ENCODE measurements at regions not wholly inside any gene's neighbourhood (a gene's known extent, or its start where the extent isn't known, plus 50 kb on each side); places are given as distances from the start of the nearest gene placed in this dataset.

DNA sequence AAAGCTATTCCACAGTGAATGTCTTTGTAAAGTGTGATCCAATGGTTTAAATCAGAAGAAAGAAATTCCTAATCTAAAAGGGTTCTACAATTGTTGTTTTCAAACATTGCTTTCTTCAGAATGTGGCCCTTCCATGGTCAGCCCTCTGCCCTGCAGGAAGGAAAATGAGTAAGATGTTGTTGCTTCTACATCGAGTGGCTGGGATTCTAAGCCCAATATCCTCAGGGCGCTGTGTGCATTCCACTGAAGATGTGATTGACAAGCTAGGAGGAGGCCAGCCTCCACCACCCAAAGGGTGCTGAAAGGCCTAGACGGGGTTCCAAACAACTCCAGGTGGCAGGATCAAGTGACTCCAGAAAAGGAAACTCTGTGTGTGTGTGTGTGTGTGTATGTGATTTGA, 316.9 kb upstream of the TSHZ3 start:
- H3K4me3 ChIP-seq (ENCODE audit: low read depth, low read length) = no peak overlapping the region
- DNase-seq (ENCODE audit: low read depth) = no peak
- TF ChIP-seq, protein P1, sequence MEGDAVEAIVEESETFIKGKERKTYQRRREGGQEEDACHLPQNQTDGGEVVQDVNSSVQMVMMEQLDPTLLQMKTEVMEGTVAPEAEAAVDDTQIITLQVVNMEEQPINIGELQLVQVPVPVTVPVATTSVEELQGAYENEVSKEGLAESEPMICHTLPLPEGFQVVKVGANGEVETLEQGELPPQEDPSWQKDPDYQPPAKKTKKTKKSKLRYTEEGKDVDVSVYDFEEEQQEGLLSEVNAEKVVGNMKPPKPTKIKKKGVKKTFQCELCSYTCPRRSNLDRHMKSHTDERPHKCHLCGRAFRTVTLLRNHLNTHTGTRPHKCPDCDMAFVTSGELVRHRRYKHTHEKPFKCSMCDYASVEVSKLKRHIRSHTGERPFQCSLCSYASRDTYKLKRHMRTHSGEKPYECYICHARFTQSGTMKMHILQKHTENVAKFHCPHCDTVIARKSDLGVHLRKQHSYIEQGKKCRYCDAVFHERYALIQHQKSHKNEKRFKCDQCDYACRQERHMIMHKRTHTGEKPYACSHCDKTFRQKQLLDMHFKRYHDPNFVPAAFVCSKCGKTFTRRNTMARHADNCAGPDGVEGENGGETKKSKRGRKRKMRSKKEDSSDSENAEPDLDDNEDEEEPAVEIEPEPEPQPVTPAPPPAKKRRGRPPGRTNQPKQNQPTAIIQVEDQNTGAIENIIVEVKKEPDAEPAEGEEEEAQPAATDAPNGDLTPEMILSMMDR (IDR thresholded peaks at IDR 0.05; ENCODE audit: low read depth, low read length, missing control alignments) = no peak

DNA sequence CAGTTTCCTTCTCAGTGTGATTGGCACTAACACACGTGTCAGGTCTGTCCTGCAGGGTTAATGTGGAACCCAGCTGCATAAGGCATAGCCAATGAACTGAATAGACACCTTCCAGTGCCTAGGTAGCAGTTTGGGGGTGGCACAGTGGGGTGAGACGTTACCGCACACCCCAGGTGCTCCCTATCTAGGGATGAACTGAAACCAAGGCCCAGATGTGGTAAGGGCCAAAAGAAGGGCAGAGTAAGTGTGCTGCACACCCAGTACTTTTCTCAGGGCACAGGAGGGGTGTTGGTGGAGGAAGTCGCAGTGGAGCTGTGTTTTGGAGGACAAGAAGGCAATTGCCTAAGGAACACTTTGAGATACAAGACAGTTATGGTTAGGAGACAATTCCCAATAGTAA, 317.9 kb upstream of the TSHZ3 start:
- TF ChIP-seq, protein P1 (IDR thresholded peaks at IDR 0.05; ENCODE audit: low read depth, low read length, missing control alignments) = no peak
- DNase-seq (ENCODE audit: low read depth) = no peak
- no peak overlapping the region for H3K4me3 ChIP-seq (ENCODE audit: low read depth, low read length)

- TF ChIP-seq, protein P1 (IDR thresholded peaks at IDR 0.05; ENCODE audit: low read depth, low read length, missing control alignments) = no peak
- no peak for DNase-seq (ENCODE audit: low read depth)
Observed at GRCh38 chr19:31668921-31669320, 319.7 kb upstream of the TSHZ3 start.

DNA sequence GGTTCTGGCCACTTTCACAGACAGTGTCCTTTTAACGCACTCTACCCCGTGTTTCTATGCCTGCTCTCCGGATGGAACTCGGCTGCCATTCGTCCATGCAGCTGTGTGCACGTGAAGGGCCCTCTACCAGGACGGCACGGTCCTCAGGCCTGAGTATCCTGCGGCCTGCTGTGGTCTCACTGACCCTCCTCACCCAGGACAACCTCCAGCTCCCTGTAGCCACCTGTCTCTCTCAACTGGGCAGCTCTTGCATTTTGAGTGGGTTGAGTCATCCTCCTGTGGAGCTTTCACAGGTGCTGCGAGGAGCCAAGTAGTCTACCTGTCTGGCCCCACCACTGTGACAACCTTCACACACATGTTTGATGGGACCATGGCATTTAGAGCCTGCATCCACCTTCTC, 321.7 kb upstream of the TSHZ3 start:
- DNase-seq (ENCODE audit: low read depth) = no peak
- TF ChIP-seq, protein P1 (IDR thresholded peaks at IDR 0.05; ENCODE audit: low read depth, low read length, missing control alignments) = no peak
- H3K4me3 ChIP-seq (ENCODE audit: low read depth, low read length) = no peak overlapping the region

More at GRCh38 chr19:31668921-31669320, 319.7 kb upstream of the TSHZ3 start:
- H3K4me3 ChIP-seq (ENCODE audit: low read depth, low read length) = no peak overlapping the region

- TF ChIP-seq, protein P1 (IDR thresholded peaks at IDR 0.05; ENCODE audit: low read depth, low read length, missing control alignments) = no peak
- no peak overlapping the region for H3K4me3 ChIP-seq (ENCODE audit: low read depth, low read length)
- DNase-seq (ENCODE audit: low read depth) = no peak
Observed at GRCh38 chr19:31671411-31672035, 322.3 kb upstream of the TSHZ3 start.

- no peak overlapping the region for H3K4me3 ChIP-seq (ENCODE audit: low read depth, low read length)
- no peak for DNase-seq (ENCODE audit: low read depth)
- TF ChIP-seq, protein P1 (IDR thresholded peaks at IDR 0.05; ENCODE audit: low read depth, low read length, missing control alignments) = no peak
Observed at GRCh38 chr19:31674503-31675192, 325.4 kb upstream of the TSHZ3 start.

Measured in GM12864 (cell line).